Hepatocyte (in vitro differentiated cells): ENCODE measurements at regions not wholly inside any gene's neighbourhood (a gene's known extent, or its start where the extent isn't known, plus 50 kb on each side); places are given as distances from the start of the nearest gene placed in this dataset.

Source experiments
- DNase-seq: peaks from one replicate; pipeline ENCODE4 v3.0.0-alpha.2; 2016; ENCODE audit warnings: low spot score
- H2AFZ ChIP-seq: fragments of 200-600 bp; sonication (generic); 2 replicates; pipeline ENCODE4 v1.6.0; 2016; ENCODE audit warnings: antibody characterized with exemption, mild to moderate bottlenecking
- H3K27ac ChIP-seq: fragments of 200-600 bp; sonication (generic); 2 replicates; pipeline ENCODE4 v1.5.1; 2016; ENCODE audit warnings: mild to moderate bottlenecking
- H3K27me3 ChIP-seq: fragments of 200-600 bp; sonication (generic); 2 replicates; pipeline ENCODE4 v1.6.1; 2016
- H3K36me3 ChIP-seq: fragments of 200-600 bp; sonication (generic); replicated peaks from 2 replicates; pipeline ENCODE4 v1.5.1; 2016; ENCODE audit warnings: low read depth; ENCODE audit not compliant: insufficient read depth
- H3K4me1 ChIP-seq: fragments of 200-600 bp; sonication (generic); 2 replicates; pipeline ENCODE4 v1.5.1; 2016; ENCODE audit warnings: mild to moderate bottlenecking, moderate library complexity; ENCODE audit not compliant: insufficient read depth
- H3K4me2 ChIP-seq: fragments of 200-600 bp; sonication (generic); 2 replicates; pipeline ENCODE4 v1.6.0; 2016
- H3K4me3 ChIP-seq: fragments of 200-600 bp; sonication (generic); 2 replicates; pipeline ENCODE4 v1.5.1; 2016; ENCODE audit warnings: mild to moderate bottlenecking
- H3K79me2 ChIP-seq: fragments of 200-600 bp; sonication (generic); 2 replicates; pipeline ENCODE4 v1.6.0; 2017; ENCODE audit warnings: mild to moderate bottlenecking
- H3K9me2 ChIP-seq: fragments of 200-600 bp; sonication (generic); replicated peaks from 2 replicates; pipeline ENCODE4 v1.6.0; 2017; ENCODE audit warnings: mild to moderate bottlenecking; ENCODE audit not compliant: insufficient read depth
- H3K9me3 ChIP-seq: fragments of 200-600 bp; sonication (generic); 2 replicates; pipeline ENCODE4 v1.5.1; 2016; ENCODE audit warnings: low read depth, mild to moderate bottlenecking
- H4K20me1 ChIP-seq: fragments of 200-600 bp; sonication (generic); 2 replicates; pipeline ENCODE4 v1.6.0; 2016; ENCODE audit warnings: mild to moderate bottlenecking; ENCODE audit not compliant: insufficient read depth, poor library complexity, severe bottlenecking
- EZH2 ChIP-seq: fragments of 200-600 bp; sonication (generic); IDR thresholded peaks from 2 replicates; pipeline ENCODE4 v1.6.1; 2016; ENCODE audit warnings: antibody characterized with exemption, mild to moderate bottlenecking, borderline replicate concordance
- EZH2phosphoT487 ChIP-seq: fragments of 200-600 bp; sonication (generic); IDR thresholded peaks from one replicate; pipeline ENCODE4 v1.6.1; 2018; ENCODE audit warnings: antibody characterized with exemption, mild to moderate bottlenecking, low read depth, moderate library complexity; ENCODE audit not compliant: unreplicated experiment, severe bottlenecking
- WGBS: methylation state at CpG from one replicate; pipeline ENCODE4 v1.1.6; 2016; ENCODE audit warnings: low lambda C conversion rate; ENCODE audit errors: missing lambda C conversion rate; 5-methylcytosine and 5-hydroxymethylcytosine counted together
- TF ChIP-seq, protein P1 (sequence below): fragments of 200-600 bp; sonication (generic); IDR thresholded peaks from 2 replicates; pipeline ENCODE4 v1.5.1; 2016; ENCODE audit warnings: antibody characterized with exemption, mild to moderate bottlenecking; ENCODE audit not compliant: poor library complexity

DNA sequence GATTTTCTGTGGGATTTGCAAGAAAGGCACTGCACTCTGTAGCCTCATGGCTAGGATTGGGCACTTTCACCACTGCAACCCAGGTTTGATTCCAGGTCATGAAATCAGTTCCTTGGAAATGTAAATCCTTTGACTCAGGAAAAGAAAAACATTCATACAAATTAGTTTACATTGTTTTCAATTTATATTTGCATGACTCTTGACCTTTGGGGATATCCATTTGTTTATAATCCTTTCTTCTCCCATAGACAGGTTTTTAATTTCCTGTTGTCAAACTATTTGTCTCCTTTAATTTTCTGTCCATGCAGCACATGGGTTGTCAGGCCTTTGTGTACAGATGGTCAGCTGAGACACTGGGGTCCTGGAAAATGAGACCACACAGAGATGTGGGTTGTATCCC lies 801.5 kb downstream of the NR2F1-AS1 start:
- Histone ChIP-seq H3K4me3 (no peak overlapping the region), H4K20me1 (no peaks in the 10 kb centered on the region), H3K27ac (no peak overlapping the region), H3K9me3 (no peaks in the 10 kb centered on the region), H3K4me1 (peaks cover 20% of the 10 kb centered on the region), H3K36me3 (no peaks in the 10 kb centered on the region), H3K4me2 (no peak overlapping the region), H3K27me3 (no peaks in the 10 kb centered on the region), H2AFZ (no peak overlapping the region), H3K79me2 (no peaks in the 10 kb centered on the region), H3K9me2 (no peaks in the 10 kb centered on the region)
- TF ChIP-seq EZH2phosphoT487 (no peak), EZH2 (no peak)
- TF ChIP-seq, protein P1, sequence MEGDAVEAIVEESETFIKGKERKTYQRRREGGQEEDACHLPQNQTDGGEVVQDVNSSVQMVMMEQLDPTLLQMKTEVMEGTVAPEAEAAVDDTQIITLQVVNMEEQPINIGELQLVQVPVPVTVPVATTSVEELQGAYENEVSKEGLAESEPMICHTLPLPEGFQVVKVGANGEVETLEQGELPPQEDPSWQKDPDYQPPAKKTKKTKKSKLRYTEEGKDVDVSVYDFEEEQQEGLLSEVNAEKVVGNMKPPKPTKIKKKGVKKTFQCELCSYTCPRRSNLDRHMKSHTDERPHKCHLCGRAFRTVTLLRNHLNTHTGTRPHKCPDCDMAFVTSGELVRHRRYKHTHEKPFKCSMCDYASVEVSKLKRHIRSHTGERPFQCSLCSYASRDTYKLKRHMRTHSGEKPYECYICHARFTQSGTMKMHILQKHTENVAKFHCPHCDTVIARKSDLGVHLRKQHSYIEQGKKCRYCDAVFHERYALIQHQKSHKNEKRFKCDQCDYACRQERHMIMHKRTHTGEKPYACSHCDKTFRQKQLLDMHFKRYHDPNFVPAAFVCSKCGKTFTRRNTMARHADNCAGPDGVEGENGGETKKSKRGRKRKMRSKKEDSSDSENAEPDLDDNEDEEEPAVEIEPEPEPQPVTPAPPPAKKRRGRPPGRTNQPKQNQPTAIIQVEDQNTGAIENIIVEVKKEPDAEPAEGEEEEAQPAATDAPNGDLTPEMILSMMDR: no peak
- DNase-seq: no peak

GRCh38 chr5:92778261-92778660 lies 802.8 kb downstream of the NR2F1-AS1 start:
- H3K9me2 ChIP-seq: no peaks in the 10 kb centered on the region
- peak overlapping the region; percentile 74 for H3K27ac ChIP-seq
- H3K4me2 ChIP-seq: no peak overlapping the region
- H3K4me1 ChIP-seq: peaks cover 20% of the 10 kb centered on the region
- no peaks in the 10 kb centered on the region for H3K36me3 ChIP-seq
- H2AFZ ChIP-seq: no peak overlapping the region
- 93% methylated on average over 3 of the region's 3 CpGs for WGBS
- H3K9me3 ChIP-seq: no peaks in the 10 kb centered on the region
- H3K27me3 ChIP-seq: no peaks in the 10 kb centered on the region
- H3K4me3 ChIP-seq: no peak overlapping the region
- DNase-seq: no peak
- H3K79me2 ChIP-seq: no peaks in the 10 kb centered on the region
- TF ChIP-seq EZH2: no peak
- TF ChIP-seq, protein P1: no peak
- TF ChIP-seq EZH2phosphoT487: no peak
- no peaks in the 10 kb centered on the region for H4K20me1 ChIP-seq

DNA sequence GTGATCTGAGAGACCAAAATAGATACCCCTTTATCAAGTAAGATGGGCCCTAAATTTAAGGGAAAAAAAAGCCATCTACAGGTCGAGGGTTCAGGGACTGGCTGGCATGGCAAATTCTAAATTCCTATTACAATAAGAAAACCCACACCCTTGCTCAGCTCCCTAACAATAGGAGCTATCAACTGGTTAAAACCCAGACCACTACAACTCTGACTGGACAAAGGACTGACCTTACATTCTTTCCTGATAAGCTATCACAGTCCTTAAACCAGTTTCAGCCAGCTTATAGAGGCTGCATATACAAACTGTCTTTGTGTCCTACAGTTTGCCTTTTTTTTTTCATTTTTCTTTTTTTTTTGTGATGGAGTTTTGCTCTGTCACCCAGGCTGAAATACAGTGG lies 803.6 kb downstream of the NR2F1-AS1 start:
- no peak for DNase-seq
- H3K27me3 ChIP-seq: no peaks in the 10 kb centered on the region
- H3K4me3 ChIP-seq: no peak overlapping the region
- no peak overlapping the region for H2AFZ ChIP-seq
- peaks cover 20% of the 10 kb centered on the region for H3K4me1 ChIP-seq
- H3K79me2 ChIP-seq: no peaks in the 10 kb centered on the region
- H3K36me3 ChIP-seq: no peaks in the 10 kb centered on the region
- 5% methylated on average over 1 of the region's 1 CpG for WGBS
- H3K9me2 ChIP-seq: no peaks in the 10 kb centered on the region
- TF ChIP-seq EZH2phosphoT487: no peak
- no peak for TF ChIP-seq EZH2
- TF ChIP-seq, protein P1: no peak
- H3K4me2 ChIP-seq: no peak overlapping the region
- H3K9me3 ChIP-seq: no peaks in the 10 kb centered on the region
- H3K27ac ChIP-seq: peak overlapping the region; percentile 74
- no peaks in the 10 kb centered on the region for H4K20me1 ChIP-seq
